K562 (cell line): ENCODE measurements at regions not wholly inside any gene's neighbourhood (a gene's known extent, or its start where the extent isn't known, plus 50 kb on each side); places are given as distances from the start of the nearest gene placed in this dataset.

Experiments
- ATAC-seq: fragments of 200-7000 bp; cut with Tn5 transposase; 3 replicates; pipeline ENCODE4 v1.9.1; 2020; ENCODE audit warnings: moderate library complexity
- BruUV-seq: library from RNA; stranded (reverse); fragments of 400-500 nt; replicated peaks from 2 replicates; lab custom pipeline; 2021; lab: Mats Ljungman, UMichigan
- CTCF ChIA-PET: fragments of 300-600 bp; formaldehyde crosslinking; extraction: SDS; loops from one replicate; lab custom pipeline; 2021; ENCODE audit warnings: low intra/inter-chr PET ratio; lab: Yijun Ruan, JAX
- POLR2A ChIA-PET: fragments of 300-600, 350-650 bp; sonication (Branson Sonifier 250); formaldehyde crosslinking; extraction: SDS; loops from one replicate; lab custom pipeline; 2021; ENCODE audit warnings: antibody characterized with exemption, inconsistent platforms; lab: Yijun Ruan, JAX
- DNase-seq, 4 experiments: peaks; one replicate each; pipeline versions ENCODE4 v3.0.0 to v3.0.0-alpha.2; 2011 to 2018; ENCODE audit warnings: low spot score in 3 of 4, mixed read lengths in 3 of 4; ENCODE audit errors: extremely low read depth in 1 of 4
- FAIRE-seq: peaks from 2 replicates; lab custom pipeline; 2011; peaks lifted over from hg19 to GRCh38; lab: Jason Lieb, UNC
- H2AFZ ChIP-seq: 2 replicates; pipeline ENCODE4 v1.6.0; 2011; ENCODE audit warnings: low read depth, low read length, control low read depth, inconsistent platforms
- H3K27ac ChIP-seq: fragments of 200-600 bp; 3 replicates; pipeline ENCODE4 v1.8.0; 2011; ENCODE audit warnings: low read depth, mild to moderate bottlenecking, control low read depth, inconsistent platforms, low read length, moderate library complexity, mixed read lengths; ENCODE audit errors: extremely low read depth
- H3K27me3 ChIP-seq, 2 experiments: fragments of 300-600 bp in 1 of 2; 2 replicates in 1 of 2; 3 replicates in 1 of 2; pipeline versions ENCODE4 v1.6.0 to v1.8.0; 2011; ENCODE audit warnings: inconsistent platforms in 2 of 2, low read length in 2 of 2, mild to moderate bottlenecking in 1 of 2, mixed read lengths in 1 of 2, moderate library complexity in 1 of 2; ENCODE audit not compliant: control insufficient read depth in 2 of 2, insufficient read depth in 2 of 2
- H3K36me3 ChIP-seq: fragments of 300-600 bp; 3 replicates; pipeline ENCODE4 v1.8.0; 2011; ENCODE audit warnings: mild to moderate bottlenecking, low read length, inconsistent platforms; ENCODE audit not compliant: control insufficient read depth, insufficient read depth
- H3K4me1 ChIP-seq, 2 experiments: fragments of 200-600 bp in 1 of 2; replicated peaks in 1 of 2; 2 replicates in 1 of 2; 3 replicates in 1 of 2; pipeline versions ENCODE4 v1.5.1 to v1.8.0; 2011; ENCODE audit warnings: inconsistent platforms in 2 of 2, low read length in 2 of 2, mild to moderate bottlenecking in 1 of 2, mixed read lengths in 1 of 2, moderate library complexity in 1 of 2; ENCODE audit not compliant: control insufficient read depth in 2 of 2, insufficient read depth in 2 of 2
- H3K4me2 ChIP-seq: 2 replicates; pipeline ENCODE4 v1.6.1; 2011; ENCODE audit warnings: low read length, control low read depth, inconsistent platforms, mixed read lengths; ENCODE audit not compliant: insufficient read depth
- H3K4me3 ChIP-seq: fragments of 200-600 bp; sonication (generic), shearing (Covaris generic); 2 replicates; pipeline ENCODE4 v1.5.1; 2016; ENCODE audit warnings: control low read depth, inconsistent platforms
- H3K79me2 ChIP-seq: fragments of 200-600 bp; 3 replicates; pipeline ENCODE4 v1.8.0; 2011; ENCODE audit warnings: low read length, inconsistent platforms; ENCODE audit not compliant: control insufficient read depth, insufficient read depth
- H3K9ac ChIP-seq, 2 experiments: 2 replicates each; pipeline versions ENCODE4 v1.6.0 to v1.6.1; 2011; ENCODE audit warnings: low read depth in 2 of 2, low read length in 2 of 2, control low read depth in 1 of 2, inconsistent platforms in 1 of 2, mild to moderate bottlenecking in 1 of 2, mixed read lengths in 1 of 2; ENCODE audit not compliant: insufficient read depth in 1 of 2
- H3K9me1 ChIP-seq: one replicate; pipeline ENCODE4 v1.6.0; 2011; ENCODE audit warnings: inconsistent platforms, mild to moderate bottlenecking, low read length, moderate library complexity; ENCODE audit not compliant: control insufficient read depth, insufficient read depth
- H3K9me3 ChIP-seq: replicated peaks from 2 replicates; pipeline ENCODE4 v1.5.1; 2011; ENCODE audit warnings: low read depth, low read length, inconsistent platforms; ENCODE audit not compliant: control insufficient read depth, insufficient read depth
- H4K20me1 ChIP-seq: replicated peaks from 2 replicates; pipeline ENCODE4 v1.6.1; 2011; ENCODE audit warnings: low read length, inconsistent platforms, mixed read lengths; ENCODE audit not compliant: control insufficient read depth, insufficient read depth
- ETV5 ChIP-seq: sonication (generic); formaldehyde crosslinking; IDR thresholded peaks from 2 replicates; pipeline ENCODE4 v1.4.0; 2020; ENCODE audit warnings: low read depth, mild to moderate bottlenecking, missing genetic modification reagents
- KLF13 ChIP-seq: fragments of 450-650 bp; IDR thresholded peaks from 2 replicates; pipeline ENCODE4 v1.6.1; 2016; ENCODE audit warnings: missing genetic modification characterization, low read depth, mild to moderate bottlenecking, missing compliant biosample characterization, moderate library complexity, borderline replicate concordance
- NR2F6 ChIP-seq: fragments of 450-650 bp; formaldehyde crosslinking; IDR thresholded peaks from 2 replicates; pipeline ENCODE4 v1.4.0; 2020; ENCODE audit warnings: mild to moderate bottlenecking
- RREB1 ChIP-seq: fragments of 250-450 bp; sonication (Bioruptor Pico); IDR thresholded peaks from 2 replicates; pipeline ENCODE4 v1.4.0; 2020
- TAF7 ChIP-seq: fragments of 450-650 bp; IDR thresholded peaks from 2 replicates; pipeline ENCODE4 v1.6.1; 2016; ENCODE audit warnings: missing genetic modification characterization, missing compliant biosample characterization
- TBP ChIP-seq: optimal IDR thresholded peaks from 2 replicates; pipeline ENCODE3; 2011; ENCODE audit warnings: low read depth, low read length, improper control_type of control experiment
- TCFL5 ChIP-seq: fragments of 250-450 bp; sonication (Bioruptor Pico); conservative IDR thresholded peaks from 2 replicates; pipeline ENCODE4 v1.6.1; 2021; ENCODE audit warnings: mild to moderate bottlenecking, moderate library complexity, matching md5 sums
- USF1 ChIP-seq: sonication (generic); formaldehyde crosslinking; IDR thresholded peaks from 2 replicates; pipeline ENCODE4 v1.9.0; 2022; ENCODE audit warnings: mild to moderate bottlenecking, missing genetic modification reagents
- ZNF12 ChIP-seq: sonication (generic); formaldehyde crosslinking; IDR thresholded peaks from 2 replicates; pipeline ENCODE4 v1.4.0; 2020; ENCODE audit warnings: mild to moderate bottlenecking, missing genetic modification reagents
- ZNF133 ChIP-seq: fragments of 250-450 bp; sonication (Bioruptor Pico); IDR thresholded peaks from 2 replicates; pipeline ENCODE4 v1.4.0; 2020; ENCODE audit warnings: mild to moderate bottlenecking
- ZNF134 ChIP-seq: fragments of 250-450 bp; sonication (Bioruptor Pico); conservative IDR thresholded peaks from 2 replicates; pipeline ENCODE4 v1.4.0; 2020
- ZNF280B ChIP-seq: fragments of 250-450 bp; sonication (Bioruptor Pico); IDR thresholded peaks from 2 replicates; pipeline ENCODE4 v1.5.1; 2021; ENCODE audit warnings: mild to moderate bottlenecking
- ZNF41 ChIP-seq: fragments of 250-450 bp; sonication (Bioruptor Pico); conservative IDR thresholded peaks from 2 replicates; pipeline ENCODE4 v1.4.0; 2020; ENCODE audit warnings: mild to moderate bottlenecking
- WGBS: fragments of 100-300 bp; shearing (Covaris generic); methylation state at CpG from one replicate; pipeline ENCODE4 v1.1.6; 2016; ENCODE audit warnings: low coverage, mixed read lengths; ENCODE audit not compliant: insufficient coverage; ENCODE audit errors: missing lambda C conversion rate; 5-methylcytosine and 5-hydroxymethylcytosine counted together
- in situ Hi-C: fragments of 300-500 bp; cut with MboI; formaldehyde crosslinking; loops from 4 replicates; pipeline ENCODE4 v1.15.0; 2018; ENCODE audit warnings: inconsistent platforms, mixed read lengths
- intact Hi-C: fragments of 100-400 bp; cut with micrococcal nuclease; formaldehyde crosslinking; loops from 2 replicates; pipeline ENCODE4 v1.14.2; 2022
- TF ChIP-seq, protein P1 (sequence below), 2 experiments: IDR thresholded peaks; 2 replicates each; pipeline ENCODE4 v1.6.1; 2012; ENCODE audit warnings: improper control_type of control experiment in 2 of 2, low read depth in 2 of 2, low read length in 2 of 2, borderline replicate concordance in 1 of 2

DNA sequence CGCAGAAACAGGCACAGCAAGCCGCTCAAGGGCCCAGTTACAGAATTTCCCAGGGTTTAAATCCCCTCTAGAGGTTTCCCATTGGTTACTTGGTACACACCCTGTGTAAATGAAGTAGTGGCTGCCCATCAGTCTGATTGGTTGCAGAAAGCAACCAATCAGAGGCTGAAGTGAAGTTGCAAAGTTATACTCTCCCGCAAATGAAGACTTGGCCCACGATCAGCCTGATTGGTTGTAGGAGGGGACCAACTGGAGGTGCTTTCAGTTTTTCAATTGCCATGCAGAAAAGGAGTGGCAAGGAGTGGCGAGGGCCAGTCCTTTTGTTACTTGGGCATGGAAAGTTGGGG is 909.2 kb upstream of the AUTS2 start:
- FAIRE-seq (no peak), DNase-seq (no peak), ATAC-seq (no peak)
- in situ Hi-C loops, result no loop called here
- Histone ChIP-seq H2AFZ (no peak overlapping the region), H3K79me2 (no peaks in the 10 kb centered on the region), H3K36me3 (no peaks in the 10 kb centered on the region), H4K20me1 (no peaks in the 10 kb centered on the region; the same call in 1 of the 2 replicates), H3K4me3 (no peak overlapping the region), H3K4me1 (no peaks in the 10 kb centered on the region), H3K9me1 (no peaks in the 10 kb centered on the region), H3K27me3 (0 out of 5 replicates have a peak, but pooled peaks cover 0 to 3% of the 10 kb centered on the region in 2 experiments), H3K4me2 (no peak overlapping the region), H3K27ac (no peak overlapping the region), H3K9me3 (no peaks in the 10 kb centered on the region), H3K9ac (no peak overlapping the region)
- 0% methylated on average over 5 of the region's 5 CpGs for WGBS
- ChIA-PET CTCF (no interaction called here), POLR2A (no interaction called here)
- intact Hi-C loops, result no loop called here
- BruUV-seq, result no TSS peak
- TF ChIP-seq ZNF280B (no peak), ETV5 (CRISPR knock-in tag) (no peak), ZNF133 (CRISPR knock-in tag) (no peak), USF1 (CRISPR knock-in tag) (no peak), TAF7 (tag) (no peak), KLF13 (tag) (no peak), RREB1 (no peak), ZNF12 (CRISPR knock-in tag) (no peak), TCFL5 (CRISPR knock-in tag) (no peak), NR2F6 (CRISPR knock-in tag) (no peak), ZNF41 (CRISPR knock-in tag) (no peak), ZNF134 (CRISPR knock-in tag) (no peak), TBP (no peak)
- TF ChIP-seq, protein P1, sequence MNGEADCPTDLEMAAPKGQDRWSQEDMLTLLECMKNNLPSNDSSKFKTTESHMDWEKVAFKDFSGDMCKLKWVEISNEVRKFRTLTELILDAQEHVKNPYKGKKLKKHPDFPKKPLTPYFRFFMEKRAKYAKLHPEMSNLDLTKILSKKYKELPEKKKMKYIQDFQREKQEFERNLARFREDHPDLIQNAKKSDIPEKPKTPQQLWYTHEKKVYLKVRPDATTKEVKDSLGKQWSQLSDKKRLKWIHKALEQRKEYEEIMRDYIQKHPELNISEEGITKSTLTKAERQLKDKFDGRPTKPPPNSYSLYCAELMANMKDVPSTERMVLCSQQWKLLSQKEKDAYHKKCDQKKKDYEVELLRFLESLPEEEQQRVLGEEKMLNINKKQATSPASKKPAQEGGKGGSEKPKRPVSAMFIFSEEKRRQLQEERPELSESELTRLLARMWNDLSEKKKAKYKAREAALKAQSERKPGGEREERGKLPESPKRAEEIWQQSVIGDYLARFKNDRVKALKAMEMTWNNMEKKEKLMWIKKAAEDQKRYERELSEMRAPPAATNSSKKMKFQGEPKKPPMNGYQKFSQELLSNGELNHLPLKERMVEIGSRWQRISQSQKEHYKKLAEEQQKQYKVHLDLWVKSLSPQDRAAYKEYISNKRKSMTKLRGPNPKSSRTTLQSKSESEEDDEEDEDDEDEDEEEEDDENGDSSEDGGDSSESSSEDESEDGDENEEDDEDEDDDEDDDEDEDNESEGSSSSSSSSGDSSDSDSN (IDR thresholded peaks at IDR 0.05; ENCODE audit: borderline replicate concordance in 1 of 2, low read depth in 2 of 2, low read length in 2 of 2), result no peak
